Lung (tissue), 11 donors: ENCODE measurements at regions not wholly inside any gene's neighbourhood (a gene's known extent, or its start where the extent isn't known, plus 50 kb on each side); places are given as distances from the start of the nearest gene placed in this dataset.

Experiments
- ATAC-seq: fragments of 200-7000 bp; cut with Tn5 transposase; one replicate; pipeline ENCODE4 v1.9.1; 2020; ENCODE audit warnings: moderate number of reproducible peaks; ENCODE audit not compliant: insufficient read depth, low FRiP score
- DNase-seq, 3 donors: peaks; one replicate each; pipeline ENCODE4 v3.0.0-alpha.2; 2013 to 2017
- H3K27ac ChIP-seq, 2 donors: one replicate each; pipeline ENCODE4 v1.5.1; 2013; ENCODE audit warnings: mild to moderate bottlenecking in 2 of 2, moderate library complexity in 2 of 2, control low read depth in 1 of 2, inconsistent platforms in 1 of 2, low read depth in 1 of 2, low read length in 1 of 2
- H3K27me3 ChIP-seq, 3 donors: one replicate each; pipeline ENCODE4 v1.5.1; 2013; ENCODE audit warnings: low read length in 2 of 3; ENCODE audit not compliant: control insufficient read depth in 3 of 3, insufficient read depth in 3 of 3
- H3K36me3 ChIP-seq, 4 donors: one replicate each; pipeline ENCODE4 v1.5.1; 2013; ENCODE audit warnings: low read length in 4 of 4, mild to moderate bottlenecking in 1 of 4, moderate library complexity in 1 of 4; ENCODE audit not compliant: control insufficient read depth in 4 of 4, insufficient read depth in 4 of 4
- H3K4me1 ChIP-seq, 5 donors: one replicate each; pipeline ENCODE4 v1.5.1; 2013; ENCODE audit warnings: low read length in 5 of 5, mild to moderate bottlenecking in 2 of 5, moderate library complexity in 1 of 5; ENCODE audit not compliant: control insufficient read depth in 5 of 5, insufficient read depth in 5 of 5
- H3K4me3 ChIP-seq: one replicate; pipeline ENCODE4 v1.5.1; 2013; ENCODE audit warnings: mild to moderate bottlenecking, control low read depth, moderate library complexity
- H3K9ac ChIP-seq, 2 donors: one replicate each; pipeline ENCODE4 v1.5.1; 2013; ENCODE audit warnings: low read length in 2 of 2, control low read depth in 1 of 2; ENCODE audit not compliant: insufficient read depth in 1 of 2
- H3K9me3 ChIP-seq, 4 donors: one replicate each; pipeline ENCODE4 v1.5.1; 2013; ENCODE audit warnings: low read length in 3 of 4, mild to moderate bottlenecking in 1 of 4, moderate library complexity in 1 of 4; ENCODE audit not compliant: control insufficient read depth in 4 of 4, insufficient read depth in 3 of 4
- WGBS, 2 donors: extraction: QIAGEN DNeasy Blood & Tissue Kit; methylation state at CpG; one replicate each; pipeline ENCODE4 v1.1.7; 2013; 5-methylcytosine and 5-hydroxymethylcytosine counted together
- TF ChIP-seq, protein P1 (sequence below): IDR thresholded peaks from 2 replicates; pipeline ENCODE4 v1.5.1; 2012; ENCODE audit warnings: mild to moderate bottlenecking; ENCODE audit errors: control extremely low read depth, extremely low read depth
- donor health status: control.
- donor health status: control.
- donor health status: Bipolar disorder and iron deficiency.
- donor health status: healthy.
- donor health status: DM: yes; HTN: yes; CAD: no.

DNA sequence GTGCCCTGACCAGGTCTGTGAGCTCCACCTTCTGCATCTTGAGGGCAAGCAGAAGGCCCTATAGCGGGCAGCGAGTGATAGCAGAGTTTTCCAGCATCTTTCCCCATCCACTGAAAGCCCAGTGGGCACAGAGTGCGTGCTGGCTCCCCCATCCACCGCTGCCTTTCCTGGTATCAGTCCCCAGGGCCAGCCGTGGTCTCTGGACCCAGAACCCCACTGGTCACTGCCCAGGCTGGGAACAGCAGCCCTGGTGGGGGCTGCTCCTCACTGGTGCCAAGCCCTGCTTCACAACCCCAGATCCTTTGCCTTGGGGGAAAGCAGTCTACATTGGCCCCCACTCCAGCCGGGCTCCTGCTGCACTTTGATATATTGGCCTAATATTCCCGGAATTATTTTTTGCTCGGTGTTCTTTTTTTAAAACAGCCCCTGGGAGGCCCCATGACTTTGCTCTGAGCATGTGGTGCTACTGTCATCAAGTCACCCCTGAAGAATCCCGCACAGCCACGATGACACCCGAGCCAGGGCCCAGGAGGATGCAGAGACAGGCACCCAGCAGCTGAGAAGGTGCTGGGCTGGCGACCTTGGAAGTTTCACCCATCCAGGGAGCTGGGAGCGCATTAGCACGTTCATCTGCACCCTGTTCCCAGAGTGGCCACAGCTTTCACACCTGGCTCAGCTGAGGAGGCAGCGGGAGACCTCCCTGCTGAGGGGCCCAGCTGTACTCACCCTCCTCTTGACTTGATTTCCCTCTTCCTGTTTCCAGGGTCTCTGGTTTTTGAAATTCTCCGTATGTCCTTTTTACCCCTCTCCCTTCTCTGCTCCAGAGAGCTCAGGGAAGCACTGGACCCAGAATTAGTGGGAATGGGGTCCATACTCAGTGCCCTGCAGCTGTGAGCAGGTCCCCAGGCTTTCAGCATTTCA lies 56.9 kb downstream of the KLHDC7A start:
- 75 to 79% methylated on average over 16 of the region's 16 CpGs for WGBS, 2 donors
- Histone ChIP-seq H3K27me3 (peaks cover 0 to 19% (median 11%) of the 10 kb centered on the region in 3 donors), H3K9ac (no peak overlapping the region), H3K9me3 (peaks cover 0 to 2% (median 0%) of the 10 kb centered on the region in 4 donors), H3K36me3 (no peaks in the 10 kb centered on the region), H3K27ac (no peak overlapping the region), H3K4me3 (no peak overlapping the region), H3K4me1 (peaks cover 0 to 2% (median 0%) of the 10 kb centered on the region in 5 donors)
- DNase-seq = no peak
- TF ChIP-seq, protein P1, sequence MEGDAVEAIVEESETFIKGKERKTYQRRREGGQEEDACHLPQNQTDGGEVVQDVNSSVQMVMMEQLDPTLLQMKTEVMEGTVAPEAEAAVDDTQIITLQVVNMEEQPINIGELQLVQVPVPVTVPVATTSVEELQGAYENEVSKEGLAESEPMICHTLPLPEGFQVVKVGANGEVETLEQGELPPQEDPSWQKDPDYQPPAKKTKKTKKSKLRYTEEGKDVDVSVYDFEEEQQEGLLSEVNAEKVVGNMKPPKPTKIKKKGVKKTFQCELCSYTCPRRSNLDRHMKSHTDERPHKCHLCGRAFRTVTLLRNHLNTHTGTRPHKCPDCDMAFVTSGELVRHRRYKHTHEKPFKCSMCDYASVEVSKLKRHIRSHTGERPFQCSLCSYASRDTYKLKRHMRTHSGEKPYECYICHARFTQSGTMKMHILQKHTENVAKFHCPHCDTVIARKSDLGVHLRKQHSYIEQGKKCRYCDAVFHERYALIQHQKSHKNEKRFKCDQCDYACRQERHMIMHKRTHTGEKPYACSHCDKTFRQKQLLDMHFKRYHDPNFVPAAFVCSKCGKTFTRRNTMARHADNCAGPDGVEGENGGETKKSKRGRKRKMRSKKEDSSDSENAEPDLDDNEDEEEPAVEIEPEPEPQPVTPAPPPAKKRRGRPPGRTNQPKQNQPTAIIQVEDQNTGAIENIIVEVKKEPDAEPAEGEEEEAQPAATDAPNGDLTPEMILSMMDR = no peak
- ATAC-seq = no peak

DNA sequence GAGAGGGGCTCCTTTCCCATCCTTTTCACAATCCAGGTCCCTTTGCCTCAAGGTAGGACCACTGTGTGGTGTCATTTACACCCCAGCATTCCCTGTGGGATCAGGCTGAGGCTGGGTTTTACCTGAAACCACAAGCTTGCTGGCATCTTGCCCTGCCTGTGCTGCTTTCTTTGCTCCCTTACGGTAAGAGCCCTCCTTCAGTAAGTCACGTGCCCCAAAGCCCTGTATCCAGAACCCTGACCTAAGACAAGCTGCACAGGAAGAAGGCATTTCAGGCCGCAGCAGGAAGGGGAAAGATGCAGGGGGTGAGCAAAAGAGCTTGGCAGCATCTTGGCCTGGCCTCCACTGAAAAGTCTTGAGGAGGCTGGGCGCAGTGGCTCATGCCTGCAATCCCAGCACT lies 58.4 kb downstream of the KLHDC7A start:
- peaks cover 0 to 11% (median 1%) of the 10 kb centered on the region in 4 donors for H3K9me3 ChIP-seq
- DNase-seq = peak; percentile 36 to 80 (median 46)
- peaks cover 0 to 26% (median 11%) of the 10 kb centered on the region in 3 donors for H3K27me3 ChIP-seq
- H3K36me3 ChIP-seq = no peaks in the 10 kb centered on the region
- WGBS, 2 donors = 55 to 62% methylated on average over 4 of the region's 4 CpGs
- H3K4me1 ChIP-seq = peaks cover 0 to 2% (median 0%) of the 10 kb centered on the region in 5 donors
- ATAC-seq = no peak
- TF ChIP-seq, protein P1 = no peak
- no peak overlapping the region for H3K4me3 ChIP-seq
- H3K9ac ChIP-seq = no peak overlapping the region
- no peak overlapping the region for H3K27ac ChIP-seq

GRCh38 chr1:18540136-18540765 lies 59.5 kb downstream of the KLHDC7A start:
- peaks cover 0 to 32% (median 14%) of the 10 kb centered on the region in 3 donors for H3K27me3 ChIP-seq
- 81 to 82% methylated on average over 3 of the region's 3 CpGs for WGBS, 2 donors
- no peak for DNase-seq

More at GRCh38 chr1:18540136-18540765, 59.5 kb downstream of the KLHDC7A start:
- H3K4me1 ChIP-seq = no peaks in the 10 kb centered on the region
- peaks cover 0 to 9% (median 1%) of the 10 kb centered on the region in 4 donors for H3K9me3 ChIP-seq
- H3K36me3 ChIP-seq = no peaks in the 10 kb centered on the region
- no peak overlapping the region for H3K9ac ChIP-seq
- no peak overlapping the region for H3K4me3 ChIP-seq
- no peak overlapping the region for H3K27ac ChIP-seq
- TF ChIP-seq, protein P1 = no peak
- no peak for ATAC-seq
